ENCODE measurements at regions not wholly inside any gene's neighbourhood (a gene's known extent, or its start where the extent isn't known, plus 50 kb on each side); places are given as distances from the start of the nearest gene placed in this dataset.

DNA sequence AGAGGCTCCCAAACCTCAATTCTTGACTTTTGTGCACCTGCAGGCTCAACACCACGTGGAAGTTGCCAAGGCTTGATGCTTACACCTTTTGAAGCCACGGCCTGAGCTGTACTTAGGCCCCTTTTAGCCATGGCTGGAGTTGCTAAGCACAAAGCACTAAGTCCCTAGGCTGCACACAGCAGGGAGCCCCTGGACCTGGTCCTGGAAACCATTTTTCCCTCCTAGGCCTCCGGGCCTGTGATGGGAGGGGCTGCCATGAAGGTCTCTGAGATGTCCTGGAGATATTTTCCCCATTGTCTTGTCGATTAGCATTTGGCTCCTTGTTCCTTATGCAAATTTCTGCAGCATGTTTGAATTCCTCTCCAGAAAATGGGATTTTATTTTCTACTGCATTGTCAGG, 247.1 kb upstream of the ARPP21 start:
- H3K27me3 ChIP-seq = no peaks in the 10 kb centered on the region
- no peaks in the 10 kb centered on the region for H3K9me3 ChIP-seq (ENCODE audit: low read depth)
- no peak overlapping the region for H3K27ac ChIP-seq
- no peak overlapping the region for H3K4me3 ChIP-seq
- no peak for TF ChIP-seq CTCF (IDR thresholded peaks at IDR 0.05; ENCODE audit: low read depth, low read length)
- no peaks in the 10 kb centered on the region for H3K4me1 ChIP-seq (ENCODE audit: low read depth)
- H3K36me3 ChIP-seq = no peaks in the 10 kb centered on the region
- no peak for DNase-seq (ENCODE audit: low read depth in 1 of 2, low spot score in 1 of 2)

DNA sequence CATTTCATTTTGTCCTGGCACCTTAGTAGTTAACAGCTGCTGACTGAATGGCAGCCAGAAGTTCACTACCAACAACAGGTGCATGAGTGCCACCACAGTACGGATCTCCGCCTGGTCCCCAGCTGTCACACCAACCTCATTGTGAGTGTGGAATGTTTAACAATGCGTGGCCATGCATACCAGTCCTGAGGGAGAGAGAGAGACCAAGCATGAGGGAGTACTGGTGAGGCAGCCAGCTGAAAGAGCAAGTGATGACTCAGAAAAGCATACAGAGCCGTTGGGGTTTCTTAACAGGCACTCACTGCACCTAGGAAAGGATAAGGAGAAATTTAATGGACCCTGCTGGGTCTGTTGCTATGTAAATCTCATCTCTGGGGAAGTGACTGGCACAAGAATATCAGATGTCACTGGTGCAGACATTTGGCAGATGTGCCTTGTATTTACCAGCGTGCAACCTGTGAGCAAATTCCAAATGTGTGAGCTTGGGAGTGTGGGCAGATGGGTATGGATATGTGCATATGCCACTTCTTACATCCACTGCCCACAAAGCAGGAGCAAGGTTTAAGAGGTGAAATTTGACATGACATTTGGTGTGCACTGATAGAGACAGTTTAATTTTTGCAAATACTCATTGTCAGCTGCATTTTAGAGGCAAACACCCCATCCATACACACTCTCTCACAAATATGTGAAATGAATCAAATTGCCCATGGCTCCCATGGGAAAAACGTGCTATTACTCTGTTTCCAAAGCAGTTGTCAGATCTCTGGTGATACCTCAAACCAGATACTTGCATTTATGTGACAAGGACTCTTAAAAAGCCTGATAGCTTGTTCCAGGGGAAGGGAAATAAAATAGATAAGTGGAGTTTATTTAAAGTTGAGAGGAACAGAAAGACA, 245.2 kb upstream of the ARPP21 start:
- no peaks in the 10 kb centered on the region for H3K9me3 ChIP-seq (ENCODE audit: low read depth)
- no peaks in the 10 kb centered on the region for H3K27me3 ChIP-seq
- no peaks in the 10 kb centered on the region for H3K4me1 ChIP-seq (ENCODE audit: low read depth)
- DNase-seq (ENCODE audit: low read depth in 1 of 2, low spot score in 1 of 2) = no peak
- no peak for TF ChIP-seq CTCF (IDR thresholded peaks at IDR 0.05; ENCODE audit: low read depth, low read length)
- H3K36me3 ChIP-seq = no peaks in the 10 kb centered on the region
- H3K4me3 ChIP-seq = no peak overlapping the region
- H3K27ac ChIP-seq = no peak overlapping the region

DNA sequence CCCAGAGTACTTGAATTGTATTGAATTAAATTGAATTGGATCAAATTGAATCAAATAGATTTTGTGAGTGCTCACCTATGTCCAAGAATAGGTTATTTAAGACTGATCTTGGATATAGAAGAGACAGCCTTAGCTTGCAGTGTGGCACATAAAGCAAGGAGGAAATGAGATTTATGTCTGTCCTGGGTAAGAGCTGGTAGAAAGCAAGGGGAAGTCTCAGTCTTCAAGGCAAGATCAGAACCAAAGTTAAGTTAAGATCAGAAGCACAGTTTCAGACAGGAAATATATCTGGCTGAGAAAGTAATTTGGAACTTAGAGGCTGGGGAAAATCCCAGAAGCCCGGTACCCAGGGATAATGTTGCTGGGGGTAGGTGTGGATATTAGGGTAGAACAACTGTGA, 244.4 kb upstream of the ARPP21 start:
- Histone ChIP-seq H3K27ac (no peak overlapping the region), H3K4me1 (ENCODE audit: low read depth) (peaks cover 5% of the 10 kb centered on the region), H3K4me3 (no peak overlapping the region), H3K9me3 (ENCODE audit: low read depth) (no peaks in the 10 kb centered on the region), H3K36me3 (no peaks in the 10 kb centered on the region), H3K27me3 (no peaks in the 10 kb centered on the region)
- TF ChIP-seq CTCF (IDR thresholded peaks at IDR 0.05; ENCODE audit: low read depth, low read length) = no peak
- no peak for DNase-seq (ENCODE audit: low read depth in 1 of 2, low spot score in 1 of 2)

DNA sequence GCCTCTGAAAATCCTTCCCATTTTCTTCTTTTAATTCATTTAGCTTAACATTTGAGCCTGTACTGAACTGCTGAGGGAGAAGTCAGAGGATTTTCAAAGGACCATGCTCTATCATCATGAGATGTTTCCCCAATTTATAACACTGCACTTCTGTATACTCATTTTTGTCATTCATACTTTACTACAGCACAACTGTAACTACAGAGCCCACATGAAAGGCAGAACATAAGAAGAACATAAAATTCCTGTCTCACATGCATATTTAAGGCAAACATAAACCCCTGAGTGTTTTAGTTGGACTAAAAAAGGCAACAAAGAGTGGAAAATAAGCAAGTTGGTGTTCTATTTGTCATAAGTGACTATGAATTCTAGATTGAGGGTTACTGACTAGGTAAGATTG, 237.7 kb upstream of the ARPP21 start:
- no peaks in the 10 kb centered on the region for H3K9me3 ChIP-seq (ENCODE audit: low read depth)
- H3K27me3 ChIP-seq = no peaks in the 10 kb centered on the region
- no peak for TF ChIP-seq CTCF (IDR thresholded peaks at IDR 0.05; ENCODE audit: low read depth, low read length)
- H3K4me3 ChIP-seq = no peak overlapping the region
- H3K27ac ChIP-seq = no peak overlapping the region
- DNase-seq (ENCODE audit: low read depth in 1 of 2, low spot score in 1 of 2) = no peak
- H3K36me3 ChIP-seq = no peaks in the 10 kb centered on the region
- H3K4me1 ChIP-seq (ENCODE audit: low read depth) = peaks cover 11% of the 10 kb centered on the region

- H3K4me1 ChIP-seq (ENCODE audit: low read depth) = peaks cover 8% of the 10 kb centered on the region
- no peak for DNase-seq (ENCODE audit: low read depth in 1 of 2, low spot score in 1 of 2)
- no peak for TF ChIP-seq CTCF (IDR thresholded peaks at IDR 0.05; ENCODE audit: low read depth, low read length)
- H3K27me3 ChIP-seq = no peaks in the 10 kb centered on the region
- no peaks in the 10 kb centered on the region for H3K36me3 ChIP-seq
- no peak overlapping the region for H3K27ac ChIP-seq
- H3K9me3 ChIP-seq (ENCODE audit: low read depth) = no peaks in the 10 kb centered on the region
- no peak overlapping the region for H3K4me3 ChIP-seq
Measured at GRCh38 chr3:35404571-35404970, 234.8 kb upstream of the ARPP21 start.

All from cardiac muscle cell (in vitro differentiated cells and primary cell).